NCI-H1105 treated with DMSO at 0.1 percent for 48 hours (cell line): ENCODE measurements at regions not wholly inside any gene's neighbourhood (a gene's known extent, or its start where the extent isn't known, plus 50 kb on each side); places are given as distances from the start of the nearest gene placed in this dataset.

ENCODE experiments used
- DNase-seq: peaks from one replicate; lab custom pipeline; 2025; lab: John Stamatoyannopoulos, UW

DNA sequence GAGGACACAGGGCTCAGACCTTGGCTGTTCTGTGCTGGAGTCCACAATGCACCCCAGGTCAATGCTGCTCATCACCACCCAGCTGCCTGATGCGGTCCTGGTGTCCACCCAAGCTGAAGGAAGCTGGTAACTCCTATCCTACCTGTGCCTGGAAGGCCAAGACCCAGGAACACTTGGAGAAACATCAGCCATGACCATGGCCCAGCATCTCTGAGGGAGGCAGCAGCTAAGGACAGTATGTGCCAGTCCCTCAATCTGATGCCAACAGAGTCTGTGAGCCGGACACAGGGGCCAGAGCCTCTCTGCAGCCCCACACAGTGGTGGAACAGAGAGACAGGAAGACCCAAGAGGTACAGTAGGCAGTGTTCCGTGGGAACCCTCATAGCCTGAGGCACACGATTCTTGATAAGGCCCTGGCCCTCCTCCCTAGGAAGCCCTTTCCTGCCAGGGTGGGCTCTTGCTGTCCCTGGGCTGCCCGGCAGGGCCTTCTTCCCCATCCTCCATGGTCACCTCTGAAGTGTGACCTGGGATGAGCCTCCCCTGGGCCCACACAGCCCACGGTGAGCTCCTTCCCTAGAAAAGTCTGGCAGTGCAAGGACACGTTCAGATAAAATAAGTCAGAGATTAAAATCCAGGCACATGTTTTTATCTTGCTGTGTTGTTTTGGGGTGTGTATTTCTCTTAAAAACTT lies 170.7 kb downstream of the THBS2 start:
- no peak for DNase-seq

DNA sequence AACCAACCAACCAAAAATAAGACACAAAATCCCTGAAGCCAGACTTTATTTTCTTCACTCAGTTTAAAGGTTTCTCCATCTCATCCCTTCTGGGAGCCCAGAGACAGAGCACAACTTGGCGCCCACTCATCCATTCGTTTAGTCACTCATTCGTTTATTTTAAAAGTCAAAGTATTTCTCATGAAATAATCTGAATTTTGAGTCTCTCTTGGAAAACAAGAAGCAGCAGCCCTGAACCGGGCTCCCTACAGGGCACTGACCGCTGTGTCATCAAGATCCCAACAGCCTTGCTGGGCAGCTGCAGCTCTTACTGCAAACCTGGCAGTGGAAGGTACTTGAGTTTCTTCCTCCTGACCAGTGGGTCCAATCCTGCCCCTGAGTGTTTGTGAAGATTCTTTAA lies 171.6 kb downstream of the THBS2 start:
- no peak for DNase-seq

DNA sequence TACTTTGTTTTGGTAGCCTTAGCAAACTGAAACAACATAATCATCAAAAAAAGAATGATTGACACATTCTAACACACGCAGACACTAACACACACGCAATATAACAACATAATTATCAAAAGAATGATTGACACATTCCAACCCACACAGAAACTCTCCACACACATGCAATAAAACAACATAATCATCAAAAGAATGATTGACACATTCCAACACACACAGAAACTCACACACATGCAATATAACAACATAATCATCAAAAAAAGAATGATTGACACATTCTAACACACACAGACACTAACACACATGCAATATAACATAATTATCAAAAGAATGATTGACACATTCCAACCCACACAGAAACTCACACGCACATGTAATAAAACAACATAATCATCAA lies 172.4 kb downstream of the THBS2 start:
- DNase-seq = no peak

DNA sequence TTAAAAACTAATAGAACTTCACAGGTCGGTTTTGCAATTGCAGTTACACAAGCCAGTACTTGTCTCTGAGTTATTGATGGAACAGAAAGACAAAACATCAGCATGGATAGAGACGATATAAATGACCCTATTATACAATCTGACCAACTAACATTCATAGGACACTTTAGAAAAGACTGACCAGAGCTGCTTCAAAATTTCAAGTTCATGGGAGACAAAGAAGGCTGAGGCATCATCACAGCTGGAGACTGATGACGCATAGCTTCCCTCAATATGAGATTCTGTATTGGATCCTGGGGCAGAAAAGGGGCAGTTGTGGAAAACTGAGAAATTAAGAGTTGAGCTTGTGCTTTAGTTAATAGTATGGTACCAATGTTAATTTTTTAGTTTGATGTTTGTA lies 174.0 kb downstream of the THBS2 start:
- no peak for DNase-seq

DNA sequence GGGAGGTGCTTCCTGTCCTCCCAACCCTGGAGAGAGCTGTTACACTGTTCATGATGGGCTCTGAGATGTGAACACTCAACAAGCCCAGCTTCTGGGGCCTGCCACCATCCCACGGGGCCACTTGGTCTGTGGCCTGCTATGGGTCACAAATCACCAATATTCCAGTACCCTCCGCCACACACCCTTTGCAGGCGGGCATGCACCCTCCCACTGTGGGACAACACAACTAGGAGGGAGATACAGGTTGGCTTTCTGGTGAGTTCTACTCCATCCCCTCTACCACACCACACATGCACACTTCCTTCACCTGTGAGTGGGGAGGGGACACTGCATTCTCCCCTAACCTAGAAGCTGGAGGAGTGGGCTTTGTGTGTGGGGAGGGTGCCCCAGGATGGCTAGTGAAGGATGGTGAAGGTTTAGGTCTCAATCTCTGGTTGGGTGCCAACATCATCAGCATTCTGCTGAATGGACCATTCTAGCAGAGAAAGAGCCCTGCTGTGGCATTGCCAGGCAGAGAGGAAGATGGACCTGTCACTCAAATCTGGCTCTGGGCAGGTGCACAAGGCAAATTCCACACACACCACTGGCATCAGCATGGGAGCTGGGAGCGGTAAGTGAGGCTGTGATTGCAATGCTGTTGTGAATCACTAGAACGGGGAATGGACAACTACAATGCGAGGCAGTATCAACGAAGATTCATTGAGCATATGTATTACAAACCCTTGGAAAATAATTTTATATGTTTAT lies 175.1 kb downstream of the THBS2 start:
- no peak for DNase-seq

DNA sequence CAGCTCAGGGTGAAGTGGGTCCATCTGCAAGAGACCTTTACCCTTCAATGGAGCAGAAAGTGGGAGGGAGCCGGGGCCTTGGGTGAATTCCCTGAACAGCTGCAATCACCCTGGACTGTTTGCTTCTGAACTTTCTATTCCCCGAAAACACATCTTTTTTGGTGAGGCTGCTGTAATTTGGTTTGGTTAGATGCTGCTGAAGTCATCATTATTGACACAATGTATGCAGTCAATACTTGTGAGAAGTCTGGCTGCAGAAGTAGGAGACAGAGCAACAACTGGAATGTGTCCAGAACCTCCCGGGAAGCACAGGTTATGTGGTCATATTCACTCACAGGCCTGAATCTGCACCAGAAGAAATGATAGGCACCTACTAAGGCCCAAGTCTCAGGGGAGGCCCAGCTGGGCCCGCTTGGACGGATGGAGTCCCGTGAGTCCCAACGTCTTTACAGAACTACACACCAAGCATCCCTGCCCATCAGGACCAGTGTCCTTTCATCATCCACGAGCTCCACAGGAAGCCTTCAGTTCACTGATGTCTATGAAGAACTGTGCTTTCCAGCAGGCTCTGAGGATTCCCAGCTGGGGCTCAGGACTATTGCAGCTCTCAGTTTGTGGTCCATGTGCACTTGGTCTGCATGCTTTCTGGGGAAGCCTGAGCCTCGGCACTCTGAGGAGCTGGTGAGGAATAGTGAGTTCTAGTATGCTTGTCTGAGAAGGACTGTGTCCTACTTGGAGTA lies 177.6 kb downstream of the THBS2 start:
- DNase-seq = no peak

DNA sequence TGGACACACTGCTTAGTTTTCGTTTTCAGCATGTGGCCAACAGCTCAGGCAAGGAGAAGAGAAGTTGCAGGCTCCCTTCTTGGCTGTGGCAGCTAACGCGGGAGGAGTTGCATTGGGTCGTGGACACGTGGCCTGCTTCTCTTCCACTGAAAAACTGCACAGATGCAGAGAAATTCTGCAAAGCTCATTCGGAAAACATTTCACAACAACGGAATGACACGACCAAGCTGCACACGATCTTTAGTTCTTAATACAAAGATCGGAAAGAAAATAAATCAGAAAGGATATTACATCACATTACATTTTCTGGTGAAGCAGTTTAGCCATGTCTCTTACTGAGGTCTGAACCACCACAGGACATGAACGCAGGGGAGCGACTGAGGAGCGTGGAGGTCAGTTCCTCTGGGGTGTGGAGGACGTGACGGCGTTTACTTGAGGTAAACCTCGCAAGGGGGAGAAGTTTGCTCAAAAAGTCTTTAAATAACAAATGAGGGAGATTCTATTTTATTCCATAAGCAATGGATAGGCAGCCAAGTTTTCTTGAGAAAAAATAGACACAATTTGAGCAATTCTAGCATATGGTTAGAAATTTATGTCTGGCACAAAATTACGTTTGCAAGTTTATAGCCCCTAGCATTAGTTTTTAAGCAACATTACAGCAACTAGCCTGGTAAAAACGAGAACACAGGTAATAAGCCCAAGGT lies 178.3 kb downstream of the THBS2 start:
- DNase-seq = no peak

DNA sequence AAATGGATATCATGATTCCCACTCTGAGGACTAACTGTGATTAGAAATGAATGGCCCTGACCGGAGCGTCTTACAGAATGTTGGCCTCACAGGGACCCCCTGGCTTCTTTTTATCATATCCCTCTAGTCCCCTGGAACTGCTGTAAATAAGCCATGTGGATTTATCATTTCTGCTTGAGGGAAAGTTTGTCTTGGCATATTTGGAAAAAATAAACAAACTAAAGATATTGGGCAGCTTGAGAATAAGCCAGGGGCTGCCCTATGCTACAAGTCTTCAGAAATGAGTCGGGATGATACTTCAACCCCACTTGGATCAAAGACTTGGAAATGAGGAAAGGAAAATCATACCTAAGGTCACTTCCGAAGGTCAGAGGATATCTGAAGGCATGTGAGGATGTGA lies 179.1 kb downstream of the THBS2 start:
- DNase-seq = no peak

DNA sequence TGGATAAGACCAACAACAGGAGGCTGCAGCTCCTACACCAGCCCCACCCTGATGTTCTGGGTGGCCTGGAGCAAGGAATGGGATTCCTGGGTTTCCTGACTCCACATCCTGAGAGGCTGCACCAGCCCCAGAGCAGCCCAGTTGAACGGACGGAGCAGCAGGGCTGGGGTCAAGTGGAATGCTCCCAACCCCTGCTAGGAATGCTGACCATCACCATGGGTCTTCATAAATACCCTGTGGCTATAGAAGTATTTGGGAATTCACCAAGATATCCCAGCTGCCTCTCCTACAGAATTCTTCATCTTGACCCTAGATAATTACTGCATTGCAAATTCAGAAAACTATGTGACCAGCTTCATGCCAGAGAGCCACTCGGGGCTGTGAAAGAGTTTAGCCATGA lies 180.3 kb downstream of the THBS2 start:
- DNase-seq = no peak

DNA sequence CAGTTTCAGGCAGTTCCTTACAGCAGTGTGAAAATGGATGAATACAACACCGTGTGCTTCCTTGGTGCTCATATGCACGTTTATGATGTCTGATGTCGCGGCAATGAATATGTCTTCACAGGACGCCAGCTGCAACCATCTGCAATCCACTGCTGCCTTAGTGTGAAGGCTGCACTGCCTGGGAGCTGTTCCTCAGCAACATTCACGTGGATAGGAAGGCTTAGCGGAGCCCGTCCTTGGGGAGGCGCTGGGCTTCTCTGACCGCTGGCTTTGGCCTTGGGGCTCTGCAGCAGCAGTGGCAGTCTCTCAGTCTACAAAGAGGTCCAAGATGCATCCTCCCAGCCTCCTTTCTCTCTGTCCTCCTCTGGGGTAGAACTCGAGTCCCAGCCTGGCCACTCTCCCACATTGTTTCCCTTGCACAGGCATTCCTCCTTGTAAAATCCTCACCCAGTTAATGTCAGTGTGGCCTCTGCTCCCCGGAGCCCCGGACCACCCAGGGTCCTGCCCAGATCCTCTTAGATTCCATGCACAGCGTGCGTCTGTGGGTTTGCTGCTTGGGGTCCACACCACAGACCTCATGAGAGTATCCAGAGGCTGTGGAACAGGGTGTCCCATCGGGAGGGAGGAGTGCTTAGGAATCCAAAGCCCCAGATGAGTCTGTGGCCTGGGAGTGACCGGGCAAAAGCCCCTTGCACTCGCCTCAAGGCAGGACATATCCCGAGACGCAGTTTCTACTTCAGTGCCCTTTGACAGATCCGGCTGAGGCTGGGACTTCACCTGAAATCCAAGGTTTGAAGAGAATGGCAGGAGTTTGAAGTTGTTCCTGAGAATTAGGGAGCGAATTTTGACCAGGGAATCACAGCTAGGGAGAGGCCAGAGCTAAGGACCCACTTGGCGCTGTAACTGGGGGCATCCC lies 181.3 kb downstream of the THBS2 start:
- no peak for DNase-seq

DNA sequence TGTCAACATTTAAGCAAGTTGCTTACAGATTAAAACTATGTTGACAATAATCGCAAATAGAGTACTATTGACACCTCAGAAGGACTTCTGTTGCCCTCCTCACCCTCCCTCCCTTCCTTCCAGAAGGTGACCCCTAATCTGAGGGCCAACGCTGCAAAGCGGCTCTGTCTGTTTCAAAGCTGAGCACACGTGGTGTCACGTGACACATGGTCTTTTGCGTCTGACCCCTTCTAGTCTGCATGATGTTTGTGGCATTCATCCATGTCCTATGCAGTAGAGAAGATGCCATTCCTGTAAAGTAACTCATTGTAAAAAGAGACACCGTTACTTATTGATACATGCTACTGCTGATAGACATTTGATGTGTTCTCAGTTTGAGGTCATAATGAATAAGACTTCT lies 182.3 kb downstream of the THBS2 start:
- DNase-seq = no peak

DNA sequence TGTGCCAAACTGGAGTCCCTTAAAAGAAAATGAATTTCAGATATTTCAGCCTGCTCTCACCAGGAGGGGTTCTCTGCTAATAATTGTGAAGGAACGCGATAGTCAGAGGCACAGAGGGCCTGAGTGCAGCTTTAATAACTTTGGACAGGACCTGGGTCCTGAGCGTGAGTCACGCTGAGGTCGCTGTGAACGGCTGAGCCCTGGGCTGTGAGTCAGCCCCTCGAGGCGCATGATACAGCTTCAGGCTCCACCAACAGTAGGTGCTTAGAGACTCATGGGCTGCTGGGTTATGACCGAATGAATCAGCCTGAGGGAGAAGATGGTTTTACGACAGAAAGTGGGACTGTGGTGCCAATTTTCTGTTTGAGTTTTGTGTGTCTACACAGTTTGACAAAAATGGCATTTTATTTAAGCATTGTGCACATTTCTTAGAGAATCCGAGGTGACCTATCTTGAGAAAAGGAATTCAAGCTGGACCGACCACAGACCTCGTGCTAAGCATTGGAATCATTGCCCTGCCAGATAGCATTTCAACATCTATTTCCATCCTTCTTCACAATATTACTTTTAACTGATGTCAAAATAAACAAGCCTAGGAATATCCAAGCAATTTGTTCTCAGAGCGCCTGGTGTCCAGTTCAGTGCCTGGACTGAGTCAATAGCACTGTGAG lies 183.0 kb downstream of the THBS2 start:
- DNase-seq = no peak

DNA sequence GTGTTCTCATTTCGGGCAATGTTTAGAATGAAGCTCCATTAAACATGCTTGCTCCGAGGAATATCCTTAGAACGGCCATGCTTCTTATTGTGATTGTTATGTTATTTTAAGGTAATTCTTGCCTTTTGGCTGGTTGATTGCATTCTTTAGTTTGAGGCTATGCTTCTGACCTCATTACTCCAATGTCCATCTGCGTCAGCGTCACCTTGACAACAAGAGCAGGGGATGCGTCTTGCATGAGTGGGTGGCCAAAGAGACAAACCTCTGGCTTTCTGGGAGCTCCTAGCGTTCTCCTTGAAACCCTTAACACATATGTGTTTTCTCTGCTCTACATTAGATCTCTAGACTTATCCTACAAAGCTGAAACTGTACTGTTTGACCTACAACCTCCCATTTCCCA lies 184.3 kb downstream of the THBS2 start:
- no peak for DNase-seq

DNA sequence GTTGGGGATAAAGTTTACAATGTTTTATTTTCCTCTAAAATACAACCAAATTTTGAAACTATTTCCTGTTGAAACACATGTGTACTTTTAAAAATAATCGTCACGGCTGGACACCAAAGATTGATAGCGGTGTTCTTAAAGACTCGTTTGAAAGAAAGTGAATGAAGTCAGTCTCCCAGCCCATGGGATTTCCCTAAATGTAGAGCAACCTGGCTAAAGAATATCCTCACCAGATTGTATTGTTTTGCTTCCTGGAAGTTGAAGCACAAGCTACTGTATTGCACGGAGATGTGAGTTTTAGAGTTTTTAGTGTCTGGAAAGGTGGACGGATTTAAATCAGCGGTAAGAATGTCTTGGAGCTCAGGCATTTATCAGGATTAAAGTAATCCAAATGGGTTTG lies 189.5 kb downstream of the THBS2 start:
- DNase-seq = no peak

DNA sequence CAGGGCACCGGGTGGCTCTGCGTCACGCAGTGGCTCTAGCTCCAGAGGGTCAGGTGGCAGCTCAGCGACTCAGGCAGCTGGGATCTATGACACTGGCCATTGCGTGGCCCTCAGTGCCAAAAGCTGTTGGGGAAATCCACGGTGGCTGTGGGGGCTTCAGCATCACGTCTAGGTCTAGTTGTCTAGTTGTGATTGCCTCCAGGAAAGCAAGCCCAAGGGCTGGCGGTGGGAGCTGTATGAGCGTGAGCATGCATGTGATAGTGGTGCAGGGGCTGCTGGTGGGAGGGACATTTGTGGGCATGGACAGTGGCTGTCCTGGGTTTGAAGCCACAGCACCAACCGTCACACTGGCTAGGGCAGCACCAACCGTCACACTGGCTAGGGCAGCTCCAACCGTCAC lies 191.4 kb downstream of the THBS2 start:
- no peak for DNase-seq

DNA sequence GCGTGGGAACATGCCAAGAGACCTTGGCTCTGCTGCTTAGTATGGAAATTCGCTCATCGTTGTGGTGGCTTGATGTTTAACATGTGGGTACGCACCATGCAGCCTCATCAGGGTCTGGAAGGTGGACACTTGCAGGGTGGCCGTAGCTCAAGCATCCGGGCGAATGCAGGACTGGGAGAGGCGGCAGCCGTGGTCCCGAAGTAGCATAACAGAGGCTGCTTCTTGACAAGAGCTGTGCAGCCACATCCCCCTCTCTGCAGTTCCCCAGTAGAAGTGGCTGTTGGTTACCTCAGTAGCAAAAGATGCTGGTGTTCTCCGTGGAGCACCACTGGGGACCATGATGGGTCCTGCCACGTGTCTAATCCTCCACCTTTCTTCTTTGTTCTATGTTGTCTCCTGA lies 195.0 kb downstream of the THBS2 start:
- no peak for DNase-seq

DNA sequence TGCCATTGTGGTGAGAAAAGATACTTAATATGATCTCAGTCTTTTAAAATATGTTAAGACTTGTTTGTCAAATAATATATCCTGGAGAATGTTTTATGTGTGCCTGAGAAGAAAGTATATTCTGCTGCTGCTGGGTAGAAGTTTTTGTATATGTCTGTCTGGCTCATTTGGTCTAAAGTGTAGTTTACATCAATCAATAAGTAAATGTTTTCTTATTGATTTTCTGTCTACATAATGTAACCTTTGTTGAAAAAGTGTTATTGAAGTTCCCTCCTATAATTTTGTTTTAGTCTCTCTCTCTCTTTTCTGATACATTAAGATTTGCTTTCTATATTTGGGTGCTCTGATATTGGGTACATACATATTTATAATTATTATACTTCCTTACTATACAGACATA lies 201.2 kb downstream of the THBS2 start:
- DNase-seq = no peak

DNA sequence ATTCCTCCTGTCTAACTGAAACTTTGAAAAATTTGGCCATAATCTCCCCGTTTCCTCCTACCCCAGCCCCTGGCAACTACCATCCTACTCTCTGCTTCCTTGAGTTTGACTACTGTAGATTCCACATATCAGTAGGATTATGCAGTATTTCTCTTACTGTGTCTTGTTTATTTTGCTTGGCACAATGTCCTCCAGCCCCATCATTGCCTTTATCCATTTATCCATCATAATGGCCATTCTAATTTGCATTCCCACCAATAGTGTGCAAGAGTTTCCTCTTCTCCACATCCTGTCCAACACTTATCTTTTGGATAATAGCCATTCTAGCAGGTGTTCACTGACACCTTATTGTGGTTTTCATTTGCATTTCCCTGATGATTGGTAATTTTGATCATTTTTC lies 202.3 kb downstream of the THBS2 start:
- DNase-seq = no peak

DNA sequence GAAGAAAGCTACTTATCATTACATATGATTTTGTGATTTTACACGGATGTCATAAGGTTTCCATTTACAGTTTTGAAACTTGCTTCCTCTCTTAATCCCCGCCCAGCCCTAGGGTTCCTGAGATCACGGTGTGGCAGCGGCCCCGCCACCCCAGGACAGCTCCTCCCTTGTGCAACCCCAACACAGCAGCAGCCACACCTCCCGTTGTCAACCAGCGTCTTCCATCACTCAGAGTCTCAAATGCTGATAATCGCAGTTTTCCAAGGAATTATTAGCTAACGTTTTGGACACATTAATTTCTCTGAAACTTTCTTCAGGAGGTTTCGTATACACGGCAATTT lies 204.8 kb downstream of the THBS2 start:
- DNase-seq = no peak

DNA sequence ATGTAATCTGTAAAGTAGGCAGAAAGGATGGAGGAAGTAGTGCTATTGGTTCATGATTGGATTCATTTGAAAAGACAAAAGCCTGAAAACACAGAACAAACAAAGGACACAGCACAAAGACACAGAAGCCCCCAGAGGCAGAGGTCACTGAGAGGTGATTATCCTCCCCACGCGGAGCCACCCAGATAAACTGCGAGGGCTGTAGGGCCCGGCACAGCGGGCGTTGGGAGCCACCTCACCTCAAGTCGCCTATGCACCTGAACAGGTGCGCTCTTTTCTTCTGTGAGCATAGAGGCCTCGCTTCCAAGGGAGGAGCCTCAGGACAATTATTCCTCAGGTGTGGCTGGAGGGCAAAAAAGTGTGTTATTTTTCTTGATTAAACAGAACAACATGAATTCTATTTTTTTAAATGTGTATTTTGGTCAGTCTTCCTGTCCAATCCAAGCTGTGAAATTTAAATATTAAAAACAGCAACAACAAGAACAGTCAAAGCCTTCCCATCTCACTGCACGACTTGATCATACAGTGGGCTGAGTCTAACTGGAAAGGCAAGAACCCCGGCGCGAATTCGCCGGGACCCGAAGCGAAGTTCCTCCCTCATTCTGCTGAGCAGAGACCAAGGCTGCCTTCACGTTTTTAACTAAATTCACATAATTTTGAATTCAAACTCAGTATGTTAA lies 205.3 kb downstream of the THBS2 start:
- no peak for DNase-seq

DNA sequence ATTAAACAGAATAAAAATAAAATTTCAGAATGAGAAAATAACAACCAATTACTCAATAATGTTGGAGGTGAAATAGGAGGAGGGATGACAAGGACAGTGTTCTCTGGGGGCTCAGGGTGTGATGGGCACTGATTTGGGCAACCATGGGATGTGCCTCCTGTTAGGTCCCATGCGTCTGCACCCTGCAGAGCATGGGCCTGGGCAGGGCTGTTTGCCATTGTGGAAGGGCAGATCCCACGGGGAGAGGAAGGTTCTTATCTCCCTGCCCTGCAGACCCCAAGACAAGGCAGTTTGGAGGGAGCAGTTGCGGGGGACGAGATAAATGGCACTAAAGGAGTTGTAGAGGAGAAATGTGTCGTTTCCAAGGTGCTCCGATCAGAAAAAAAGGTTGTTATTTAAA lies 206.3 kb downstream of the THBS2 start:
- DNase-seq = no peak
